GM12865 (cell line): ENCODE measurements at regions not wholly inside any gene's neighbourhood (a gene's known extent, or its start where the extent isn't known, plus 50 kb on each side); places are given as distances from the start of the nearest gene placed in this dataset.

Experiments used
- DNase-seq: peaks from one replicate; pipeline ENCODE4 v3.0.0; 2010; ENCODE audit warnings: low read depth
- H3K4me3 ChIP-seq: 2 replicates; pipeline ENCODE4 v1.5.1; 2011; ENCODE audit warnings: mild to moderate bottlenecking, low read depth, low read length, control low read depth
- TF ChIP-seq, protein P1 (sequence below): IDR thresholded peaks from 2 replicates; pipeline ENCODE4 v1.5.1; 2011; ENCODE audit warnings: low read length, control low read depth, low read depth, inconsistent platforms; ENCODE audit not compliant: insufficient read depth; ENCODE audit errors: missing control alignments

DNA sequence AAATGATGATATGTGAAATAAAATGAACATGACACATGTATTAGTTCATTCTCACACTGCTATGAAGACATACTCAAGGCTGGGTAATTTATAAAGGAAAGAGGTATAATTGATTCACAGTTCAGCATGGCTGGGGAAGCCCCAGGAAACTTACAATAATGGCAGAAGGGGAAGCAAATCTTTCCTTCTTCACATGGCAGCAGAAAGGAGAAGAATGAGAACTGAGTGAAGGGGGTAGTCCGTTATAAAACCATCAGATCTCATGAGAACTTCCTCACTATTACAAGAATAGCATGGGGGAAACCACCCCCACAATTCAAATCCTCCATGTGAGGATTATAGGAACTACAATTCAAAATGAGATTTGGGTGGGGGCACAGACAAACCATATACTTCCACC, 243.9 kb upstream of the GYPA start:
- no peak overlapping the region for H3K4me3 ChIP-seq
- no peak for DNase-seq
- TF ChIP-seq, protein P1, sequence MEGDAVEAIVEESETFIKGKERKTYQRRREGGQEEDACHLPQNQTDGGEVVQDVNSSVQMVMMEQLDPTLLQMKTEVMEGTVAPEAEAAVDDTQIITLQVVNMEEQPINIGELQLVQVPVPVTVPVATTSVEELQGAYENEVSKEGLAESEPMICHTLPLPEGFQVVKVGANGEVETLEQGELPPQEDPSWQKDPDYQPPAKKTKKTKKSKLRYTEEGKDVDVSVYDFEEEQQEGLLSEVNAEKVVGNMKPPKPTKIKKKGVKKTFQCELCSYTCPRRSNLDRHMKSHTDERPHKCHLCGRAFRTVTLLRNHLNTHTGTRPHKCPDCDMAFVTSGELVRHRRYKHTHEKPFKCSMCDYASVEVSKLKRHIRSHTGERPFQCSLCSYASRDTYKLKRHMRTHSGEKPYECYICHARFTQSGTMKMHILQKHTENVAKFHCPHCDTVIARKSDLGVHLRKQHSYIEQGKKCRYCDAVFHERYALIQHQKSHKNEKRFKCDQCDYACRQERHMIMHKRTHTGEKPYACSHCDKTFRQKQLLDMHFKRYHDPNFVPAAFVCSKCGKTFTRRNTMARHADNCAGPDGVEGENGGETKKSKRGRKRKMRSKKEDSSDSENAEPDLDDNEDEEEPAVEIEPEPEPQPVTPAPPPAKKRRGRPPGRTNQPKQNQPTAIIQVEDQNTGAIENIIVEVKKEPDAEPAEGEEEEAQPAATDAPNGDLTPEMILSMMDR = no peak

DNA sequence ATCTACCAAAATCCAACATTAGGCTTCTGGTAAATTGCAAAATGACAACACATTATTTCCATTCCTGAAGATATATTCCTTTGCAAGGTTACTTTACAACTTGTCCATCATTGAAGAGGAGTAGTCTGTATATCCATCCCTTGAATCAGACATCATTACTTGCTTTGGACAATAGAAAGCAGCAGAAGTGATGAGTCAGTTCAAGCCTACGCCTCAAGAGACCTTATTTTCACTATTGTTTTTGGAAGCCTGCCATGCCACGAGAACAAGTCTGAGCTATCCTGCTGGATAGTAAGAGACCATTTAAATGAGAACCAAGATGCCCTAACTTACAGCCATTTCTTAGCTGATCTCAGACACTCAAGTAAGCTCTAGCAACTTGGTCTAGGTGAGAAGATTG, 246.0 kb upstream of the HHIP start:
- TF ChIP-seq, protein P1 = no peak
- DNase-seq = peak; percentile 54
- no peak overlapping the region for H3K4me3 ChIP-seq

DNA sequence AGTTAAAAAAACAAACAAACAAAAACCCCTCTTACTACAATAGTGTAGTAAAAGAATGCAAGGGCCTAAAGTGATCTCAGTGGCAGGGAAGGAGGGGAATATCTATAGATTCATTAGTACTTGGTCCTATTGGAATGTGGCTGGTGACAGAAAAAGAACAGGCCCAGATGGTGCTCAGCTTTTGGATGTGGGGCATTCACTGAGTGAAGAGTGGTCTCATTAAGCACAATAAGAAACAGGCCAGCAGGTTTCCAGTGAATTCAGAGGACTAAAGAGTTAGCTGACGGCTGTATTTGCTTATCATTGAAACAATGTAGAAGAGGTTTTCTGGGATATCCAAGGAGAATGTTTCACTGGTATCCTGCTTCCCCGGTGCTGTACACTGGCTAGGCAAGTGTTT, 243.8 kb upstream of the HHIP start:
- DNase-seq = no peak
- TF ChIP-seq, protein P1 = no peak
- no peak overlapping the region for H3K4me3 ChIP-seq

DNA sequence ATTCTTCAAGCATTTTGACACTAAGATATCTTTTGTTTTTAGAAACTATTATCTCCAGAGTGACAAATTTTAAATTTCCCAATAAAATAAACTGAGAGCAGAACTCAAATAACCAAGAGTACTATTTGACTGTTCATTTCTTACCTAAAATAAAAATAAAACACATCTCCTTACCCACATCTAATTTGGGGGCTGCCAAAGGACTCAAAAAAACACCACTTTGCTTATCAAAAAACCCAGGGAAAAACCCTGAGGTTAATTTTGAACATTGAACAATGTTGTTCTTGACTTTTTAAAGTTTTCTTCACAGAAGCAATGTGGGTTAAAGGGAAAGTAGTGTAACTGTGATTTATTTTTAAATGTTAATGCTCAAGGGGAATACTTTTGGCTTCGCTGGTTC, 243.0 kb upstream of the HHIP start:
- DNase-seq = no peak
- H3K4me3 ChIP-seq = no peak overlapping the region
- TF ChIP-seq, protein P1 = no peak

DNA sequence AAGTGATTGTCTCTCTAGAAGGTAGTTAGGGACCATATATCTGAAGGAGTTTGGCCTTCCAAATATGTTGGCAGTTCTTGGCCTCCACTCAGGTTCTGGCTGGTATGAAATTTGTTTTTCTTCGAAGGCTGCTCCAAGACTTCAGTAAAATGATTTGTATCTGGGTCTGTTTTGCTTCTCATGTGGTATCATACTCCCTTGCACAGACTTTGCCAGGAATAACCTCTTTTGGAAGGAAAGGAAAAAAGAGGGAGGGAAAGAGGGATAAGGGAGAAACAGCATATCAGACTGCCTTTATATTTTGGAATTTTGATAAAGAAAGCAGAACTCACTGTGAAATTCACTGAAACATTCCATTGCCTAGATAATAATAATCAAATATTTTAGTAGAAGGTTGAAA, 242.1 kb upstream of the HHIP start:
- H3K4me3 ChIP-seq = no peak overlapping the region
- TF ChIP-seq, protein P1 = no peak
- DNase-seq = no peak

DNA sequence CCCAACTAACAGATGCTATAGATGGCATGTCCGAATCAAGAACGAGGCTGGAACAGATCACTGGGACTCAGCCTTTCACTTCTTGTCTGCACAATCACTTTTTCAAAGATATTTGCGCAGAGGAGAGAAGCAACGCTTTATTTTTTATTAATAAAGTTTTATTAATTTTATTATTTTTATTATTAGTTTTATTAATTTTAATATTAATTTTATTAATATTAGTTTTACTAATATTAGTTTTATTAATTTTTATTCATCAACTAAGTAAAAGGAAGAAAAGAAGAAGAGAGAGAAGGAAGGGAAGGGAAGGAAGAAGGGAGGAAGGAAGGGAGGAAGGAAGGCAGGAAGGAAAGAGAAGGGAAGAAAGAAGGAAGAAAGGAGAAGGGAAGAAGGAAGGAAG, 236.4 kb upstream of the HHIP start:
- TF ChIP-seq, protein P1 = no peak
- no peak overlapping the region for H3K4me3 ChIP-seq
- DNase-seq = no peak

DNA sequence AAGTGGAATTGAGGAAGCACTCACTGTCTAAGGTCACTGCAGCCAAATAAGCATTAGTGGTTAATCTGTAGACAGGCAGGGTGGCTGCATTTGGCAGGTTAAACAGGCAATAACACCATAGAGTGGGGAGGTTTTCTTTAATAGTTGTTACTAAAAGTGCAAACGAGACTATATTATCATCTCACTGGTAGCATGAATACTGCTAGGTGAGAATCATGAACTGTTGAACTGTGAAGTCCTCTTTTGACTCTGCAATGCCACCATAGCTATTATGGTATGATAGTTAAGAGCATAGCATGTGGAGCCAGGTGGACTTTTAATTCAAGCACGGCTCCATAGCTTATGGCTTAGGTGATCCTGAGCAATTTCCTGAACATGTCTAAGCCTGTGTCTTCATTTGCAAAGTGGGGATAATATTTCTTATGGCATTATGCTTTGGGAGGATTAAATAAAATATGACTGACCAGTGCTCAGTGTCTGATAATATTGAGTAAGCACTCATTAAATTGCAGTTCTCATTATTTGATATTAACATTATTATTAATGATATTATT, 235.6 kb upstream of the HHIP start:
- no peak overlapping the region for H3K4me3 ChIP-seq
- TF ChIP-seq, protein P1 = no peak
- peak; percentile 2 for DNase-seq
